GM12878 (cell line): ENCODE measurements at regions not wholly inside any gene's neighbourhood (a gene's known extent, or its start where the extent isn't known, plus 50 kb on each side); places are given as distances from the start of the nearest gene placed in this dataset.

ENCODE experiments used
- ATAC-seq: fragments of 200-7000 bp; cut with Tn5 transposase; 3 replicates; pipeline ENCODE4 v1.9.1; 2020; ENCODE audit warnings: mild to moderate bottlenecking, moderate library complexity
- BruUV-seq: library from RNA; stranded (reverse); fragments of 400-500 nt; replicated peaks from 2 replicates; lab custom pipeline; 2021; lab: Mats Ljungman, UMichigan
- CTCF ChIA-PET: fragments of 300-600 bp; sonication (Branson Sonifier 250); formaldehyde crosslinking; extraction: SDS; loops from one replicate; lab custom pipeline; 2021; ENCODE audit warnings: inconsistent platforms; lab: Yijun Ruan, JAX
- POLR2A ChIA-PET: fragments of 350-600 bp; formaldehyde crosslinking; extraction: SDS; loops from one replicate; lab custom pipeline; 2021; ENCODE audit warnings: inconsistent platforms; lab: Charles Lee
- RAD21 ChIA-PET: fragments of 300-600 bp; sonication (Branson Sonifier 250); formaldehyde crosslinking; loops from one replicate; lab custom pipeline; 2023; ENCODE audit warnings: antibody characterized with exemption; ENCODE audit not compliant: unreplicated experiment; lab: Charles Lee
- SMC1A ChIA-PET: fragments of 300-600 bp; sonication (Branson Sonifier 250); formaldehyde crosslinking; loops from one replicate; lab custom pipeline; 2023; ENCODE audit not compliant: unreplicated experiment, uncharacterized antibody; lab: Charles Lee
- DNase-seq: peaks from one replicate; pipeline ENCODE4 v3.0.0-alpha.2; 2011; ENCODE audit warnings: low read depth, low spot score
- FAIRE-seq: peaks from 3 replicates; lab custom pipeline; 2011; peaks lifted over from hg19 to GRCh38; lab: Jason Lieb, UNC
- H2AFZ ChIP-seq: 2 replicates; pipeline ENCODE4 v1.6.0; 2011; ENCODE audit warnings: low read depth, low read length, control low read depth; ENCODE audit not compliant: control insufficient read depth
- H3K27ac ChIP-seq: 2 replicates; pipeline ENCODE4 v1.5.1; 2011; ENCODE audit warnings: control low read depth; ENCODE audit not compliant: control insufficient read depth, insufficient read depth
- H3K27me3 ChIP-seq, 2 experiments: replicated peaks in 1 of 2; 2 replicates each; pipeline versions ENCODE4 v1.6.0 to v1.6.1; 2011; ENCODE audit warnings: low read length in 1 of 2; ENCODE audit not compliant: control insufficient read depth in 2 of 2, insufficient read depth in 2 of 2
- H3K36me3 ChIP-seq, 2 experiments: 2 replicates each; pipeline ENCODE4 v1.5.1; 2011; ENCODE audit warnings: low read length in 1 of 2; ENCODE audit not compliant: control insufficient read depth in 2 of 2, insufficient read depth in 2 of 2
- H3K4me1 ChIP-seq: 2 replicates; pipeline ENCODE4 v1.6.1; 2011; ENCODE audit warnings: mild to moderate bottlenecking, low read length, moderate library complexity, mixed read lengths; ENCODE audit not compliant: control insufficient read depth, insufficient read depth
- H3K4me2 ChIP-seq: 2 replicates; pipeline ENCODE4 v1.6.0; 2011; ENCODE audit warnings: control low read depth; ENCODE audit not compliant: control insufficient read depth, insufficient read depth
- H3K4me3 ChIP-seq: fragments of 200-600 bp; sonication (generic); 2 replicates; pipeline ENCODE4 v1.5.1; 2016
- H3K79me2 ChIP-seq: 2 replicates; pipeline ENCODE4 v1.6.0; 2011; ENCODE audit warnings: low read length; ENCODE audit not compliant: control insufficient read depth, insufficient read depth
- H3K9ac ChIP-seq: 2 replicates; pipeline ENCODE4 v1.8.0; 2011; ENCODE audit warnings: low read length, control low read depth, mixed read lengths; ENCODE audit not compliant: control insufficient read depth, insufficient read depth
- H3K9me3 ChIP-seq: replicated peaks from 3 replicates; pipeline ENCODE4 v1.5.1; 2011; ENCODE audit warnings: mild to moderate bottlenecking, low read length; ENCODE audit not compliant: control insufficient read depth, insufficient read depth
- H4K20me1 ChIP-seq: 2 replicates; pipeline ENCODE4 v1.6.0; 2011; ENCODE audit not compliant: control insufficient read depth, insufficient read depth
- CREM ChIP-seq: IDR thresholded peaks from 2 replicates; pipeline ENCODE4 v1.6.1; 2014; ENCODE audit warnings: antibody characterized with exemption, low read depth
- ELK1 ChIP-seq: IDR thresholded peaks from 2 replicates; pipeline ENCODE4 v1.6.1; 2012; ENCODE audit warnings: low read depth, low read length, improper control_type of control experiment
- FOS ChIP-seq: IDR thresholded peaks from 3 replicates; pipeline ENCODE4 v1.6.1; 2011; ENCODE audit warnings: borderline replicate concordance; ENCODE audit not compliant: insufficient read length; ENCODE audit errors: extremely low read depth
- KLF5 ChIP-seq: fragments of 450-650 bp; IDR thresholded peaks from 2 replicates; pipeline ENCODE4 v1.6.1; 2014; ENCODE audit warnings: mild to moderate bottlenecking; ENCODE audit not compliant: partially characterized antibody
- MLLT1 ChIP-seq: fragments of 450-650 bp; IDR thresholded peaks from 2 replicates; pipeline ENCODE4 v1.6.1; 2016; ENCODE audit warnings: mild to moderate bottlenecking
- NFIC ChIP-seq: IDR thresholded peaks from 2 replicates; pipeline ENCODE4 v1.6.1; 2012; ENCODE audit warnings: low read depth, mild to moderate bottlenecking, inconsistent platforms, low read length, moderate library complexity
- ZBTB4 ChIP-seq: fragments of 450-650 bp; formaldehyde crosslinking; IDR thresholded peaks from 2 replicates; pipeline ENCODE4 v1.4.0; 2022; ENCODE audit warnings: mild to moderate bottlenecking, moderate library complexity
- WGBS: methylation state at CpG from one replicate; pipeline ENCODE4 v1.1.6; 2016; ENCODE audit warnings: low lambda C conversion rate; ENCODE audit not compliant: insufficient replicate concordance, insufficient coverage; ENCODE audit errors: missing lambda C conversion rate; 5-methylcytosine and 5-hydroxymethylcytosine counted together
- in situ Hi-C: fragments of 300-500 bp; cut with MboI; formaldehyde crosslinking; loops from 9 replicates; pipeline ENCODE4 v1.14.3; 2018; ENCODE audit warnings: mixed read lengths
- intact Hi-C: fragments of 100-400 bp; cut with micrococcal nuclease; formaldehyde crosslinking; loops from one replicate; pipeline ENCODE4 v1.14.2; 2022; ENCODE audit not compliant: unreplicated experiment

- 1% methylated on average over 4 of the region's 4 CpGs for WGBS
- H3K27me3 ChIP-seq = no peaks in the 10 kb centered on the region
- no peak overlapping the region for H3K4me3 ChIP-seq
- no peak for DNase-seq
- no peak for ATAC-seq
- ChIA-PET POLR2A (no interaction called here), RAD21 (no interaction called here), CTCF (no interaction called here), SMC1A (no interaction called here)
- no peak for TF ChIP-seq MLLT1
- no peak for TF ChIP-seq NFIC
- no peak for TF ChIP-seq ZBTB4 (CRISPR knock-in tag)
- no peak for TF ChIP-seq FOS
- no peak for TF ChIP-seq KLF5
- TF ChIP-seq ELK1 = no peak
- no peak for TF ChIP-seq CREM
- no peaks in the 10 kb centered on the region for H3K79me2 ChIP-seq
- no peaks in the 10 kb centered on the region; the same call in 2 of the 3 replicates for H3K9me3 ChIP-seq
- H3K9ac ChIP-seq = no peak overlapping the region
- H3K27ac ChIP-seq = no peak overlapping the region
- H4K20me1 ChIP-seq = no peaks in the 10 kb centered on the region
- no peak overlapping the region for H2AFZ ChIP-seq
- H3K4me1 ChIP-seq = no peaks in the 10 kb centered on the region
- intact Hi-C loops (no loop called here), in situ Hi-C loops (no loop called here)
- H3K36me3 ChIP-seq = no peaks in the 10 kb centered on the region
- no peak for FAIRE-seq
- no peak overlapping the region for H3K4me2 ChIP-seq
- BruUV-seq = no TSS peak
These were observed 96.4 kb downstream of the TPRA1 start for GRCh38 chr3:127493924-127494646.
